ENCODE measurements at regions not wholly inside any gene's neighbourhood (a gene's known extent, or its start where the extent isn't known, plus 50 kb on each side); places are given as distances from the start of the nearest gene placed in this dataset.

DNA sequence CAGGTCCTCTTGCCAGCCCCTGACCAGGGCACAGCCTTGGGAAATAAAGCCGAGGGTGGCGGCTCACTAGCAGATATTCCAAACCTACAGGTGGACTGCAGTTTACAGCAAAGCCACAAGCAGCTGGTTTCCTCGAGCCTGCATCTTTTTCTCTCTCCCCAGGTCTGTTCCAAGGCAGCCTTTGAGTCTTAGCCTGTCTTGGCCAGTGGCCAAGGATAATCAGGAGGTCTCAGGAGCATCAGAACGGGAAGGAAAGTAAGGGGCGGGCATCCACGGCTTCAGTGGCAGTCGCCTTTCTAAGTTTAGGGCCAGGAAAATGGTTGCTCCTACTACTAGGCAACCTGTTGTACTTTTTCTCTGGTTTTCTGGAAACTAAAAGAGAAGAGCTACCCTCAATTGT, 219.7 kb upstream of the ZMIZ1 start:
- H3K4me1 ChIP-seq = no peaks in the 10 kb centered on the region
- DNase-seq = no peak
- H3K27me3 ChIP-seq = no peaks in the 10 kb centered on the region
- no peaks in the 10 kb centered on the region for H3K9me3 ChIP-seq
- H3K27ac ChIP-seq = no peak overlapping the region
- no peak for ATAC-seq
- intact Hi-C loops (cut with DNase I; ENCODE audit: low total_unique reads) (no loop called here), in situ Hi-C loops (cut with MboI; ENCODE audit: low sequenced_read_pairs in 4 of 4) (no loop called here)
- no peaks in the 10 kb centered on the region for H3K36me3 ChIP-seq
- no peak overlapping the region for H3K4me3 ChIP-seq
- no peak for TF ChIP-seq POLR2A (IDR thresholded peaks at IDR 0.05)
- TF ChIP-seq, protein P1, sequence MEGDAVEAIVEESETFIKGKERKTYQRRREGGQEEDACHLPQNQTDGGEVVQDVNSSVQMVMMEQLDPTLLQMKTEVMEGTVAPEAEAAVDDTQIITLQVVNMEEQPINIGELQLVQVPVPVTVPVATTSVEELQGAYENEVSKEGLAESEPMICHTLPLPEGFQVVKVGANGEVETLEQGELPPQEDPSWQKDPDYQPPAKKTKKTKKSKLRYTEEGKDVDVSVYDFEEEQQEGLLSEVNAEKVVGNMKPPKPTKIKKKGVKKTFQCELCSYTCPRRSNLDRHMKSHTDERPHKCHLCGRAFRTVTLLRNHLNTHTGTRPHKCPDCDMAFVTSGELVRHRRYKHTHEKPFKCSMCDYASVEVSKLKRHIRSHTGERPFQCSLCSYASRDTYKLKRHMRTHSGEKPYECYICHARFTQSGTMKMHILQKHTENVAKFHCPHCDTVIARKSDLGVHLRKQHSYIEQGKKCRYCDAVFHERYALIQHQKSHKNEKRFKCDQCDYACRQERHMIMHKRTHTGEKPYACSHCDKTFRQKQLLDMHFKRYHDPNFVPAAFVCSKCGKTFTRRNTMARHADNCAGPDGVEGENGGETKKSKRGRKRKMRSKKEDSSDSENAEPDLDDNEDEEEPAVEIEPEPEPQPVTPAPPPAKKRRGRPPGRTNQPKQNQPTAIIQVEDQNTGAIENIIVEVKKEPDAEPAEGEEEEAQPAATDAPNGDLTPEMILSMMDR (IDR thresholded peaks at IDR 0.05 in 4 of 5, conservative IDR thresholded peaks at IDR 0.05 in 1 of 5) = no peak

DNA sequence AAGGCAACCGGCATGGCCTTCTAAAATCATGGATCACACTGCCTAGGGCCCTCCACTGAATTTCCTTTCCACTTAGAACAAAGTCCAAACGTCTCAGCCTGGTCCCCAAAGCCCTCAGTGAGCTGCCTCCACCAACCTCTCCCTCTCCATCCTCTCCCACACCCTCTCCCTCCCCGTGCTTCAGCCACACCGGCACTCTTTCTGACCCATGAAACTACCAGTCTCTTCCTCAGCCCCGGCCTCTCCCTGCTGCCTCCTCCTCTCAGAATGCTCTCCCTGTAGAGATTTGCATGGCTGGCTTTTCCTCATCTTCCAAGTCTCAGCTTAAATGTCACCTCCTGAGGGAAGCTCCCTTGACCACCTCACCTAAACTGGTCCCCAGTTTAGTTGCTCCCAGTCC, 219.0 kb upstream of the ZMIZ1 start:
- in situ Hi-C loops (cut with MboI; ENCODE audit: low sequenced_read_pairs in 4 of 4) = no loop called here
- Histone ChIP-seq H3K27me3 (no peaks in the 10 kb centered on the region), H3K9me3 (no peaks in the 10 kb centered on the region), H3K27ac (no peak overlapping the region), H3K4me1 (no peaks in the 10 kb centered on the region), H3K36me3 (no peaks in the 10 kb centered on the region), H3K4me3 (no peak overlapping the region)
- no peak for ATAC-seq
- intact Hi-C loops (cut with DNase I; ENCODE audit: low total_unique reads) = no loop called here
- DNase-seq = no peak
- TF ChIP-seq POLR2A (IDR thresholded peaks at IDR 0.05) = no peak

DNA sequence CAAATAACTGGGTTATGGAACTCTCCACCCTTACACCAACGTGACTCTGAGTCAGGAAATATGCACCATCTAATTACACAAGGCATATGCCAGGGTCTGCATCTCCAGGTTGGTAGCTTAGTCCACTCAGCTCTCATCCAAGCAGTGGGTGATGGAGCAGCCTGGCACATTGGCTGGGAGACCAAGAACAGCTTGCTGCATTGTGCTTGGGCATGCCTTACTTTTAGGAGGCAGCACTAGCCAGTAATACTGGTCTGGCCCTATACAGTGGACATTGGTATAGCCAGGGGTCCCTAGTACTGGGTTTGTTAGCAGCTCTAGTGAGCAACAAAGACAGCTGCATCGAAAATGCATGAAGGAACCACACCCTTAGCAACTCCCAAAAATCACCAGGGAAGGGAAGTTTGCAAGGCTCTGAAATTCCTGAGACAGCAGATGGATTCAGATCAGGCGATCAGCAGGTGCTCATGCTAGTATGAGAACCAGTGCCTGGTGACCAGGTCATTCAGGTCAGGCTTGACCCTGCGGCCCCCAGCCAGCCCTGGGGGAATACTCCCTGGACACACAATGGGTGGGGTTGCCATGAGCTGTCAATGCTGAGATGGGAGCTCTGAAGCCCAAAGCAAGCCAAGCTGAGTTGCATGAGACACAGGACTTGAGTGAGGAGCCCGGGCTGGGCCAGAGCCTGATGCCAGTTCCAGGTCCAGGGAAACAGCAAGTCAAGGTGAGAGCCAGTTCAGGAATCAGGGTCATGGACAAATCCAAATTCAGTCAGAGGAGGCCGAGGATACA, 217.9 kb upstream of the ZMIZ1 start:
- H3K9me3 ChIP-seq = no peaks in the 10 kb centered on the region
- no peaks in the 10 kb centered on the region for H3K36me3 ChIP-seq
- no peaks in the 10 kb centered on the region for H3K27me3 ChIP-seq
- in situ Hi-C loops (cut with MboI; ENCODE audit: low sequenced_read_pairs in 4 of 4) = no loop called here
- no peak overlapping the region for H3K4me3 ChIP-seq
- ATAC-seq (no peak), DNase-seq (no peak)
- intact Hi-C loops (cut with DNase I; ENCODE audit: low total_unique reads) = no loop called here
- no peak overlapping the region for H3K27ac ChIP-seq
- no peak for TF ChIP-seq POLR2A (IDR thresholded peaks at IDR 0.05)
- TF ChIP-seq, protein P1 (IDR thresholded peaks at IDR 0.05 in 4 of 5, conservative IDR thresholded peaks at IDR 0.05 in 1 of 5) = no peak
- H3K4me1 ChIP-seq = peaks cover under 1% of the 10 kb centered on the region in 2 donors

DNA sequence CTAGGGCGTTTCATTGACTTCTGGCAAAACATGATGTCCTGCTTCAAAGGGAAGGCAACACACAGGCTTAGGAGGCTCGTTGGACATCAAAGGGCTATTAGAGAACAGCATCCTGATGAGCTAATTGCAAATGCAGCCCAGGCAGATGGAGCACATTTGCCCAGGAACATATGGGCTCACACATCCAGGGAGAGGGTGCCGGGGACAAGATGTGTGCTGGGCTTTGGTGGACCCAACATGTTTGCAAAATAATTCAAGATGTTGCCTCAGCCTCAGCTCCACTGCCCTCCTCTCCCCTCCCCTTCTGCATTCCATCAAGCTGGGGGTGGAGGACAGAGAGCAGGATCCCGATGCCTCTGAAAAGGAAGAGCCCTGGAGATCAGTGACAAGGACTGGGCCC, 217.1 kb upstream of the ZMIZ1 start:
- Histone ChIP-seq H3K9me3 (no peaks in the 10 kb centered on the region), H3K4me3 (no peak overlapping the region), H3K4me1 (peaks cover 8 to 9% of the 10 kb centered on the region in 2 donors), H3K27me3 (no peaks in the 10 kb centered on the region), H3K36me3 (no peaks in the 10 kb centered on the region), H3K27ac (no peak overlapping the region)
- in situ Hi-C loops (cut with MboI; ENCODE audit: low sequenced_read_pairs in 4 of 4) = no loop called here
- no peak for DNase-seq
- TF ChIP-seq, protein P1 (IDR thresholded peaks at IDR 0.05 in 4 of 5, conservative IDR thresholded peaks at IDR 0.05 in 1 of 5) = no peak
- no peak for TF ChIP-seq POLR2A (IDR thresholded peaks at IDR 0.05)
- intact Hi-C loops (cut with DNase I; ENCODE audit: low total_unique reads) = no loop called here
- no peak for ATAC-seq

DNA sequence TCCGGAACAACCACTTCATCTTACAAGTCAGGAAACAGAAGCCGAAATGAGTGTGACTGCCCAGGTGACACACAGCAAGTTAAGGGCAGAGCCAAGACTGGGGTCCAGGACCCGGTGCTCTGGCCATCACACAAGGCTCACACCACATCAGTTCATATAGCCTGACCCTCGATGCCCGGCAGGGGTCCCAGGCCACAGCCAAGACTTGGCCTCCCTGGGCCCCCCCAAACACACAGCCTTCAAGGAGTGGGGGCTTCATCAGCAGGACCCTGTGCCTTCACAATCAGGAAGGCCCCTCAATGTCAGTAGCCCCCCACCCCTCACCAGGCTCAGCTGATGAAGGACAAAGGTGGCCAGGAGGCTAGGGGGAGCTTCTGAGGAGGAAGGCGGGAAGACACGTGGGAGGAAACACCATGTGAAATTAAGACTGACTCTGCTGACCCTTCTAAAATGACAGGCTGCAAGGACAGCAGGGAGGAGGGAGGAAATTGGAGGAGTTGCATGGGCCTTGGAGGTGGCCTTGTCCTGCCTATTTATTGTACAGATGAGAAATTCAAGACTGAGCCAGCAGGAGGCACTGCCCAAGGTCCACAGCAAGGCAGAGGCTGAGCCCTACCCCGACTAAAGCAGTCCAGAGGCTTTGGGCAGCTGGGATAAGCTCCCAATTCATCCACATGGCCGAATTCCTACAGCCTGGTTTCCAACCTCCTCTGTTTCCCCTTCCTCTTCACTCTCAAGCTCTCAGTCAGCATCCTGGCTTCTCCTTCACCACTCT, 216.1 kb upstream of the ZMIZ1 start:
- no peak for DNase-seq
- H3K9me3 ChIP-seq = no peaks in the 10 kb centered on the region
- in situ Hi-C loops (cut with MboI; ENCODE audit: low sequenced_read_pairs in 4 of 4) = no loop called here
- peaks cover 14 to 16% of the 10 kb centered on the region in 2 donors for H3K4me1 ChIP-seq
- intact Hi-C loops (cut with DNase I; ENCODE audit: low total_unique reads) = no loop called here
- H3K27me3 ChIP-seq = no peaks in the 10 kb centered on the region
- no peak overlapping the region for H3K4me3 ChIP-seq
- H3K27ac ChIP-seq = no peak overlapping the region
- no peaks in the 10 kb centered on the region for H3K36me3 ChIP-seq
- ATAC-seq = no peak
- TF ChIP-seq, protein P1 (IDR thresholded peaks at IDR 0.05 in 4 of 5, conservative IDR thresholded peaks at IDR 0.05 in 1 of 5) = peak in 2 of 5 experiments; percentile 11 to 14
- no peak for TF ChIP-seq POLR2A (IDR thresholded peaks at IDR 0.05)

Data from gastrocnemius medialis (tissue), 4 donors.